HCT116 (cell line): ENCODE measurements at regions not wholly inside any gene's neighbourhood (a gene's known extent, or its start where the extent isn't known, plus 50 kb on each side); places are given as distances from the start of the nearest gene placed in this dataset.

Source experiments
- ATAC-seq: fragments of 200-7000 bp; cut with Tn5 transposase; 2 replicates; pipeline ENCODE4 v1.9.1; 2020; ENCODE audit warnings: mild to moderate bottlenecking, moderate library complexity
- BruUV-seq: library from RNA; stranded (reverse); fragments of 400-500 nt; replicated peaks from 2 replicates; lab custom pipeline; 2021; lab: Mats Ljungman, UMichigan
- CTCF ChIA-PET: fragments of 300-600 bp; sonication (Branson Sonifier 250); formaldehyde crosslinking; loops from one replicate; lab custom pipeline; 2021; ENCODE audit warnings: antibody characterized with exemption; lab: Charles Lee
- POLR2A ChIA-PET: fragments of 300-600, 350-600 bp; sonication (Branson Sonifier 250); formaldehyde crosslinking; loops from one replicate; lab custom pipeline; 2021; ENCODE audit warnings: antibody characterized with exemption; lab: Charles Lee
- RAD21 ChIA-PET, 2 experiments: fragments of 300-600 bp; sonication (Branson Sonifier 250); formaldehyde crosslinking; loops; one replicate each; lab custom pipeline; 2023; ENCODE audit warnings: low total read pairs in 2 of 2; ENCODE audit not compliant: uncharacterized antibody in 2 of 2, unreplicated experiment in 2 of 2, low non-redundant PET in 1 of 2; lab: Charles Lee
- DNase-seq: peaks from one replicate; pipeline ENCODE4 v3.0.0-alpha.2; 2010; ENCODE audit warnings: low read depth, low spot score
- H2AFZ ChIP-seq: fragments of 200-600 bp; shearing (Covaris generic), sonication (generic); 2 replicates; pipeline ENCODE4 v1.6.1; 2017; ENCODE audit warnings: low read depth, mixed run types, mixed read lengths, antibody characterized with exemption, low read length; ENCODE audit not compliant: poor library complexity, severe bottlenecking
- H3K27ac ChIP-seq: 2 replicates; pipeline ENCODE4 v1.5.1; 2012; ENCODE audit warnings: low read depth, low read length
- H3K27me3 ChIP-seq: fragments of 200-600 bp; sonication (generic); 2 replicates; pipeline ENCODE4 v1.6.1; 2016; ENCODE audit warnings: mixed run types, low read length, mixed read lengths; ENCODE audit not compliant: insufficient read depth
- H3K36me3 ChIP-seq, 2 experiments: fragments of 200-500 bp in 1 of 2; fragments of 200-600 bp in 1 of 2; sonication (Bioruptor generic) in 1 of 2; sonication (generic) in 1 of 2; 2 replicates each; pipeline versions ENCODE4 v1.5.1 to v1.6.1; 2014 to 2016; ENCODE audit warnings: low read length in 2 of 2, inconsistent platforms in 1 of 2, mixed read lengths in 1 of 2, mixed run types in 1 of 2; ENCODE audit not compliant: insufficient read depth in 2 of 2, control insufficient read depth in 1 of 2
- H3K4me1 ChIP-seq, 2 experiments: fragments of 200-600 bp in 1 of 2; sonication (generic) in 1 of 2; 2 replicates each; pipeline versions ENCODE4 v1.5.1 to v1.6.1; 2012 to 2017; ENCODE audit warnings: low read length in 2 of 2, inconsistent platforms in 1 of 2, mild to moderate bottlenecking in 1 of 2, mixed read lengths in 1 of 2, mixed run types in 1 of 2, moderate library complexity in 1 of 2; ENCODE audit not compliant: insufficient read depth in 2 of 2, control insufficient read depth in 1 of 2
- H3K4me2 ChIP-seq: fragments of 200-600 bp; sonication (generic); 2 replicates; pipeline ENCODE4 v1.6.1; 2017; ENCODE audit warnings: mixed run types, low read length, mixed read lengths
- H3K4me3 ChIP-seq, 2 experiments: fragments of 200-600 bp in 1 of 2; sonication (generic) in 1 of 2; replicated peaks in 1 of 2; 2 replicates each; pipeline ENCODE4 v1.5.1; 2011 to 2016; ENCODE audit warnings: low read length in 2 of 2, control low read depth in 1 of 2, low read depth in 1 of 2, mild to moderate bottlenecking in 1 of 2, mixed read lengths in 1 of 2, mixed run types in 1 of 2
- H3K79me2 ChIP-seq: fragments of 200-600 bp; sonication (generic); 2 replicates; pipeline ENCODE4 v1.6.1; 2017; ENCODE audit warnings: mild to moderate bottlenecking, mixed run types, low read length, moderate library complexity, mixed read lengths; ENCODE audit not compliant: insufficient read depth
- H3K9ac ChIP-seq: fragments of 200-600 bp; sonication (generic); 2 replicates; pipeline ENCODE4 v1.6.1; 2016; ENCODE audit warnings: low read length, mixed read lengths
- H3K9me2 ChIP-seq: fragments of 200-600 bp; sonication (generic), shearing (Covaris generic); 2 replicates; pipeline ENCODE4 v1.6.1; 2017; ENCODE audit warnings: mixed run types, mild to moderate bottlenecking, moderate library complexity; ENCODE audit not compliant: insufficient read depth
- H3K9me3 ChIP-seq, 2 experiments: fragments of 200-500 bp in 1 of 2; fragments of 200-600 bp in 1 of 2; sonication (Bioruptor generic) in 1 of 2; sonication (generic) in 1 of 2; 2 replicates each; pipeline ENCODE4 v1.6.1; 2014 to 2017; ENCODE audit warnings: low read length in 2 of 2, mixed read lengths in 2 of 2, inconsistent platforms in 1 of 2, low read depth in 1 of 2, mild to moderate bottlenecking in 1 of 2, mixed run types in 1 of 2, moderate library complexity in 1 of 2; ENCODE audit not compliant: control insufficient read depth in 1 of 2, insufficient read depth in 1 of 2
- H4K20me1 ChIP-seq: fragments of 200-600 bp; sonication (generic), shearing (Covaris generic); 2 replicates; pipeline ENCODE4 v1.6.1; 2017; ENCODE audit warnings: mixed run types, mild to moderate bottlenecking, moderate library complexity; ENCODE audit not compliant: insufficient read depth
- CEBPB ChIP-seq: IDR thresholded peaks from 2 replicates; pipeline ENCODE4 v1.6.1; 2012; ENCODE audit warnings: low read depth
- ELF1 ChIP-seq: IDR thresholded peaks from 2 replicates; pipeline ENCODE4 v1.6.1; 2012; ENCODE audit warnings: low read depth, borderline replicate concordance
- EZH2 ChIP-seq: fragments of 200-600 bp; sonication (generic); IDR thresholded peaks from 2 replicates; pipeline ENCODE4 v1.6.1; 2017; ENCODE audit warnings: antibody characterized with exemption, mixed run types
- EZH2phosphoT487 ChIP-seq: fragments of 200-600 bp; IDR thresholded peaks from 2 replicates; pipeline ENCODE4 v1.6.1; 2018; ENCODE audit warnings: antibody characterized with exemption, borderline replicate concordance
- FOSL1 ChIP-seq: IDR thresholded peaks from 2 replicates; pipeline ENCODE4 v1.6.1; 2012; ENCODE audit warnings: low read depth
- JUND ChIP-seq: IDR thresholded peaks from 2 replicates; pipeline ENCODE4 v1.6.1; 2012
- POLR2A ChIP-seq: IDR thresholded peaks from 2 replicates; pipeline ENCODE4 v1.7.0; 2011; ENCODE audit warnings: borderline replicate concordance; ENCODE audit not compliant: insufficient read depth, insufficient read length; ENCODE audit errors: extremely low read depth
- POLR2AphosphoS5 ChIP-seq: IDR thresholded peaks from 2 replicates; pipeline ENCODE4 v1.6.1; 2011; ENCODE audit warnings: mild to moderate bottlenecking, low read depth, low read length, moderate library complexity
- SP1 ChIP-seq: IDR thresholded peaks from 2 replicates; pipeline ENCODE4 v1.6.1; 2012; ENCODE audit warnings: low read depth
- SRF ChIP-seq: IDR thresholded peaks from 2 replicates; pipeline ENCODE4 v1.6.1; 2012; ENCODE audit warnings: low read depth
- TCF7L2 ChIP-seq: IDR thresholded peaks from 2 replicates; pipeline ENCODE4 v1.7.0; 2011; ENCODE audit warnings: borderline replicate concordance, inconsistent platforms; ENCODE audit not compliant: insufficient read depth, insufficient read length; ENCODE audit errors: extremely low read depth
- ZNF274 ChIP-seq: fragments of 200-500 bp; sonication (Bioruptor generic); IDR thresholded peaks from 2 replicates; pipeline ENCODE4 v1.6.1; 2014; ENCODE audit warnings: mild to moderate bottlenecking, low read depth, low read length, inconsistent platforms
- intact Hi-C: fragments of 100-400 bp; cut with micrococcal nuclease; formaldehyde crosslinking; loops from 2 replicates; pipeline ENCODE4 v1.10.0; 2022
- TF ChIP-seq, protein P1 (sequence below): IDR thresholded peaks from 2 replicates; pipeline ENCODE4 v1.6.1; 2012
- TF ChIP-seq, protein P2 (sequence below), 3 experiments: fragments of 200-600 bp in 1 of 3; sonication (generic) in 1 of 3; IDR thresholded peaks in 2 of 3; conservative IDR thresholded peaks in 1 of 3; 2 replicates each; pipeline ENCODE4 v1.5.1; 2012 to 2017; ENCODE audit warnings: low read depth in 2 of 3, low read length in 2 of 3, antibody characterized with exemption in 1 of 3, borderline replicate concordance in 1 of 3, control low read depth in 1 of 3, mild to moderate bottlenecking in 1 of 3, mixed read lengths in 1 of 3, mixed run types in 1 of 3, moderate library complexity in 1 of 3; ENCODE audit not compliant: insufficient read depth in 1 of 3

DNA sequence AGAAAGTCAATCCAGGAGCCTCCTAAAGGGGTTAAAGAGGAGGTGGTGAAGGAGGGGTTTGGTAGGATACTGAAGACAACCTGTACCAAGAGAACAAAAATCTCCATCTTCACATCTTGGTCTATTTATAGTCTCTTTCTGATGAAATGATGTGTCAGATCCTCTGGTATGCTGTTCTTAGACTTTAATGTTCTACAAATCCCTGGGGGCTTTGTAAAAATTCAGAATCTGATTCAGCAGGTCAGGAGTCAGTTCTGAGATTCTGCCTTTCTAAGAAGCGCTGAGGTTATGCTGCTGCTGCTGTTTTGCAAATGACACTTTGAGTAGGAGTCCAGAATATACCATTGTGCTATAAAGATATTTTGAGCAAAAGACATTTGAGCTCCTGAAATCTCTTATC is 172.9 kb upstream of the GLRA2 start:
- ChIA-PET CTCF (no interaction called here), RAD21 (no interaction called here), POLR2A (no interaction called here)
- DNase-seq (no peak), ATAC-seq (no peak)
- Histone ChIP-seq H2AFZ (no peak overlapping the region), H3K9me2 (no peaks in the 10 kb centered on the region), H3K4me3 (no peak overlapping the region), H3K79me2 (no peaks in the 10 kb centered on the region), H3K4me2 (no peak overlapping the region), H3K27ac (no peak overlapping the region), H3K9ac (no peak overlapping the region), H3K9me3 (no peaks in the 10 kb centered on the region), H4K20me1 (no peaks in the 10 kb centered on the region), H3K36me3 (no peaks in the 10 kb centered on the region), H3K27me3 (no peaks in the 10 kb centered on the region), H3K4me1 (no peaks in the 10 kb centered on the region)
- intact Hi-C loops: no loop called here
- TF ChIP-seq ZNF274 (no peak), SP1 (no peak), EZH2 (no peak), SRF (no peak), POLR2AphosphoS5 (no peak), JUND (no peak)
- TF ChIP-seq, protein P1, sequence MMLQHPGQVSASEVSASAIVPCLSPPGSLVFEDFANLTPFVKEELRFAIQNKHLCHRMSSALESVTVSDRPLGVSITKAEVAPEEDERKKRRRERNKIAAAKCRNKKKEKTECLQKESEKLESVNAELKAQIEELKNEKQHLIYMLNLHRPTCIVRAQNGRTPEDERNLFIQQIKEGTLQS: no peak
- TF ChIP-seq, protein P2, sequence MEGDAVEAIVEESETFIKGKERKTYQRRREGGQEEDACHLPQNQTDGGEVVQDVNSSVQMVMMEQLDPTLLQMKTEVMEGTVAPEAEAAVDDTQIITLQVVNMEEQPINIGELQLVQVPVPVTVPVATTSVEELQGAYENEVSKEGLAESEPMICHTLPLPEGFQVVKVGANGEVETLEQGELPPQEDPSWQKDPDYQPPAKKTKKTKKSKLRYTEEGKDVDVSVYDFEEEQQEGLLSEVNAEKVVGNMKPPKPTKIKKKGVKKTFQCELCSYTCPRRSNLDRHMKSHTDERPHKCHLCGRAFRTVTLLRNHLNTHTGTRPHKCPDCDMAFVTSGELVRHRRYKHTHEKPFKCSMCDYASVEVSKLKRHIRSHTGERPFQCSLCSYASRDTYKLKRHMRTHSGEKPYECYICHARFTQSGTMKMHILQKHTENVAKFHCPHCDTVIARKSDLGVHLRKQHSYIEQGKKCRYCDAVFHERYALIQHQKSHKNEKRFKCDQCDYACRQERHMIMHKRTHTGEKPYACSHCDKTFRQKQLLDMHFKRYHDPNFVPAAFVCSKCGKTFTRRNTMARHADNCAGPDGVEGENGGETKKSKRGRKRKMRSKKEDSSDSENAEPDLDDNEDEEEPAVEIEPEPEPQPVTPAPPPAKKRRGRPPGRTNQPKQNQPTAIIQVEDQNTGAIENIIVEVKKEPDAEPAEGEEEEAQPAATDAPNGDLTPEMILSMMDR (IDR thresholded peaks at IDR 0.05 in 2 of 3, conservative IDR thresholded peaks at IDR 0.05 in 1 of 3; ENCODE audit: borderline replicate concordance in 1 of 3, insufficient read depth in 1 of 3, low read depth in 2 of 3, low read length in 2 of 3): no peak
- BruUV-seq: no TSS peak

DNA sequence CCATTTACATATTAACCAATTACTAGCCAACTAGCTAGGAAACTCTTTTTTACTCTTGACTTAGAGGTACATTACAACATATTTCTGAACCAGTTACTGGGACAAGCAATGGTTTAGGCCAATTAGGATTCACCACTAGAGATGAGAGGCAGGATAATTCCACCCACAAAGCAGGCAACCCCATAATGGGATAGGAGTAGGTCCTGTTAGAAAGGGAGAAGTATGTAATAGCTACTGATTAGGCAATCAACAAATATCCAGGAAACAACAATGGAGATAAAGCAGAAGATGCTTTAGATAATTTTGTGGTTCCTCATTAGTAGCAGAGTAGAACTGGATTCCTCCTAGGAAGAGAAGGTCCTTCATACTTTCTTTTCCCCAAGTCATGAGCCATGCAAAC is 173.8 kb upstream of the GLRA2 start:
- intact Hi-C loops: no loop called here
- H3K9me2 ChIP-seq: no peaks in the 10 kb centered on the region
- no peak overlapping the region for H3K9ac ChIP-seq
- no peaks in the 10 kb centered on the region for H3K4me1 ChIP-seq
- no peaks in the 10 kb centered on the region for H3K9me3 ChIP-seq
- no peaks in the 10 kb centered on the region for H4K20me1 ChIP-seq
- ChIA-PET RAD21 (no interaction called here), CTCF (no interaction called here), POLR2A (no interaction called here)
- H3K4me3 ChIP-seq: no peak overlapping the region
- H3K36me3 ChIP-seq: no peaks in the 10 kb centered on the region
- H2AFZ ChIP-seq: no peak overlapping the region
- BruUV-seq: no TSS peak
- no peaks in the 10 kb centered on the region for H3K79me2 ChIP-seq
- ATAC-seq: no peak
- H3K4me2 ChIP-seq: no peak overlapping the region
- H3K27ac ChIP-seq: no peak overlapping the region
- DNase-seq: no peak
- TF ChIP-seq, protein P1: no peak
- no peak for TF ChIP-seq CEBPB
- TF ChIP-seq EZH2phosphoT487: no peak
- no peak for TF ChIP-seq TCF7L2
- TF ChIP-seq ELF1: no peak
- TF ChIP-seq POLR2A: no peak
- no peak for TF ChIP-seq ZNF274
- no peak for TF ChIP-seq FOSL1
- no peak for TF ChIP-seq EZH2
- TF ChIP-seq, protein P2 (IDR thresholded peaks at IDR 0.05 in 2 of 3, conservative IDR thresholded peaks at IDR 0.05 in 1 of 3; ENCODE audit: borderline replicate concordance in 1 of 3, insufficient read depth in 1 of 3, low read depth in 2 of 3, low read length in 2 of 3): no peak
- no peaks in the 10 kb centered on the region for H3K27me3 ChIP-seq
